Ishikawa (cell line): ENCODE measurements at regions not wholly inside any gene's neighbourhood (a gene's known extent, or its start where the extent isn't known, plus 50 kb on each side); places are given as distances from the start of the nearest gene placed in this dataset.

Experiments
- CEBPB ChIP-seq: IDR thresholded peaks from 2 replicates; pipeline ENCODE4 v1.6.1; 2012
- CREB1 ChIP-seq: IDR thresholded peaks from 2 replicates; pipeline ENCODE4 v1.6.1; 2012; ENCODE audit warnings: low read depth
- EGR1 ChIP-seq: IDR thresholded peaks from 2 replicates; pipeline ENCODE4 v1.6.1; 2012
- EP300 ChIP-seq: IDR thresholded peaks from 2 replicates; pipeline ENCODE4 v1.6.1; 2012; ENCODE audit warnings: borderline replicate concordance
- FOXM1 ChIP-seq: IDR thresholded peaks from 2 replicates; pipeline ENCODE4 v1.6.1; 2012; ENCODE audit warnings: low read depth, borderline replicate concordance
- MAX ChIP-seq: IDR thresholded peaks from 2 replicates; pipeline ENCODE4 v1.6.1; 2012
- NFIC ChIP-seq: IDR thresholded peaks from 2 replicates; pipeline ENCODE4 v1.6.1; 2012
- RAD21 ChIP-seq: IDR thresholded peaks from 2 replicates; pipeline ENCODE4 v1.6.1; 2012; ENCODE audit warnings: low read depth
- REST ChIP-seq: IDR thresholded peaks from 2 replicates; pipeline ENCODE4 v1.6.1; 2012; ENCODE audit warnings: low read depth, mild to moderate bottlenecking
- TAF1 ChIP-seq: IDR thresholded peaks from 2 replicates; pipeline ENCODE4 v1.6.1; 2012; ENCODE audit warnings: low read depth, mild to moderate bottlenecking
- TCF12 ChIP-seq: IDR thresholded peaks from 2 replicates; pipeline ENCODE4 v1.6.1; 2012; ENCODE audit warnings: low read depth
- TEAD4 ChIP-seq: IDR thresholded peaks from 2 replicates; pipeline ENCODE4 v1.6.1; 2012
- USF1 ChIP-seq: IDR thresholded peaks from 2 replicates; pipeline ENCODE4 v1.6.1; 2012
- YY1 ChIP-seq: IDR thresholded peaks from 2 replicates; pipeline ENCODE4 v1.6.1; 2012; ENCODE audit warnings: low read depth
- ZBTB7A ChIP-seq: IDR thresholded peaks from 2 replicates; pipeline ENCODE4 v1.6.1; 2012; ENCODE audit warnings: low read depth

GRCh38 chr13:111540486-111540885, 220.0 kb downstream of the TEX29 start:
- TF ChIP-seq CREB1: no peak
- no peak for TF ChIP-seq FOXM1
- no peak for TF ChIP-seq TAF1
- TF ChIP-seq REST: no peak

- no peak for TF ChIP-seq MAX
- no peak for TF ChIP-seq TAF1
- no peak for TF ChIP-seq REST
- no peak for TF ChIP-seq RAD21
- no peak for TF ChIP-seq YY1
- no peak for TF ChIP-seq NFIC
- no peak for TF ChIP-seq TCF12
- no peak for TF ChIP-seq TEAD4
- no peak for TF ChIP-seq FOXM1
- TF ChIP-seq EGR1: no peak
- no peak for TF ChIP-seq ZBTB7A
- TF ChIP-seq CEBPB: no peak
- TF ChIP-seq CREB1: no peak
- TF ChIP-seq USF1: no peak
- TF ChIP-seq EP300: no peak
Measured at GRCh38 chr13:111541345-111541744, 220.9 kb downstream of the TEX29 start.

GRCh38 chr13:111541752-111542529, 221.5 kb downstream of the TEX29 start:
- TF ChIP-seq RAD21 (no peak), EGR1 (no peak), CEBPB (no peak), EP300 (no peak), TEAD4 (no peak), NFIC (no peak), TCF12 (no peak), CREB1 (no peak), FOXM1 (no peak), REST (no peak), TAF1 (no peak), YY1 (no peak), USF1 (no peak), MAX (no peak), ZBTB7A (no peak)

GRCh38 chr13:111542530-111543341, 222.3 kb downstream of the TEX29 start:
- TF ChIP-seq ZBTB7A (no peak), MAX (no peak), EGR1 (no peak), NFIC (no peak)
